NCI-H1930 (cell line): ENCODE measurements at regions not wholly inside any gene's neighbourhood (a gene's known extent, or its start where the extent isn't known, plus 50 kb on each side); places are given as distances from the start of the nearest gene placed in this dataset.
"Not testable (repeated sequence)": the region's sequence is repeated elsewhere in the genome, so short reads cannot be mapped to it uniquely, and the experiment has no call there.

Experiments
- DNase-seq, 2 experiments: peaks; one replicate each; lab custom pipeline; 2025; lab: John Stamatoyannopoulos, UW

DNA sequence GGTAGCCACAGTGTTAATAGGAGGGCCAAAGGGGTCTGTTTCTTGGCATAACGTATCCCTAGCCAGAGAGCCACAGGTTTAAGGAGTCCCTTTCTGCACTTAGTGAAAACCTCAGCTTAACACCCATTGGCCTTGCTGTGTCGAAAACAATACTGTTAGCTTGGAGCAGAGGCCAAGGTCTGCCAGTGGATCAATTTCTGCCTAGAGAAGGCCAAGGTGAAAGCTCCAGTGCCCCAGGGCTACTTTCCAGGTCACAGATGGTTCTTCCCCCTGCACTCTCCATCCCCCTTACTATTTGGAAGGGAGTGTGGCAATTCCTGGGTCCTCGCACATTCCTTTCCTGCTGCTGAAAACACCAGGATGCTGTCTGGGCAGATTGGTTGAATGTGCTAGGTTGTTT lies 74.8 kb upstream of the TNP1 start:
- no peak for DNase-seq

DNA sequence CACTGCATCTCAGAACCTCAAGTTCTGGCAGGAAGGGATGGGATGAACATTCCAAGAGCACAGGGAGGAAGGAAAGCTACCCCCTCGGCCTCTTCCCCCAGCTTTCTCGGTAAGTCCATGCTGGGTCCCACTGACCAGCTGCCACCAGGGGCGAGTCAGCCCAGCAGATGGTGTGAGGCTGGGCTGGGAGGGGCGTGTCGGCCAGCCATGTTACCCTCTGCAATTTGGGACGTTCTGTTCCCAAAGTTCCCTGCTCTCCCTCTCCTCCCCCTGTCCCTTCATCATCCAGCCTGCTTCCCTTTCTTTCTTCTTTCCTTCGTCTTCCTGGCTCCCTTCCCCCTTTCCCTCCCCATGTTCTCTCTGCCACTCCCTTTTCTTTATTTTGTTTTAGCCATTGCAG lies 74.3 kb upstream of the TNP1 start:
- DNase-seq: no peak

DNA sequence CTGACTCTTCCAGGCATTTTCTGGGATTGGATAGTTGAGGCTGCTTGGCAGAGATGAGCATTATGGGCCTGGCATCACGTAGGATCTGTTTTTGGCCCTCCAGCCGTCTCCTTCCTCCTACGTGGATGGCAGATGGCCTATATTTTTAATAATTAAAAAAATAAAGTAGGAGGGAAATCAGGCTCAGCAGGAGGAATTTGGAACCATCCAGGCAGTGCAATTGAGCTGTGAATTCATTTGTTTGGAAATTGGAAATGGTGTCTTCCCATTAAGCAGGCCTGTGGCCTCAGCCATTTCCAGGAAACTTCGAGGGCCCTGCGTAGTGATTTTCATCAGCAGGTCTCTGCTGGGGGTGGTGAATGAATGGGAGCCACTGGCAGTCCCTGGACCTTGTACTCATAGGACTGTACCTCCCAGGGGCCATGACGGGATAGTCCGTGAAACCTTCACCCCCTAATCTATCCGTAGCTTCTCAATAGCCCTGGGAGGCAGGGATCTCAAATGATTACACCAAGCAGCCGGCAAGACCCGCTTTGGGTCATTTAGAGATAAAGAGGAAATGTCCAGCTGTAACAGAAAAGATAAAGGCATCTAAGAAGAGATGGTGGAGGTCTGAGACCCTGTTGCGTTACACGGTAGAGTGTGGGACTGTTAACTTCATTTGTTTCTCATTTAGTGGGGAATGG lies 73.1 kb upstream of the TNP1 start:
- no peak for DNase-seq

DNA sequence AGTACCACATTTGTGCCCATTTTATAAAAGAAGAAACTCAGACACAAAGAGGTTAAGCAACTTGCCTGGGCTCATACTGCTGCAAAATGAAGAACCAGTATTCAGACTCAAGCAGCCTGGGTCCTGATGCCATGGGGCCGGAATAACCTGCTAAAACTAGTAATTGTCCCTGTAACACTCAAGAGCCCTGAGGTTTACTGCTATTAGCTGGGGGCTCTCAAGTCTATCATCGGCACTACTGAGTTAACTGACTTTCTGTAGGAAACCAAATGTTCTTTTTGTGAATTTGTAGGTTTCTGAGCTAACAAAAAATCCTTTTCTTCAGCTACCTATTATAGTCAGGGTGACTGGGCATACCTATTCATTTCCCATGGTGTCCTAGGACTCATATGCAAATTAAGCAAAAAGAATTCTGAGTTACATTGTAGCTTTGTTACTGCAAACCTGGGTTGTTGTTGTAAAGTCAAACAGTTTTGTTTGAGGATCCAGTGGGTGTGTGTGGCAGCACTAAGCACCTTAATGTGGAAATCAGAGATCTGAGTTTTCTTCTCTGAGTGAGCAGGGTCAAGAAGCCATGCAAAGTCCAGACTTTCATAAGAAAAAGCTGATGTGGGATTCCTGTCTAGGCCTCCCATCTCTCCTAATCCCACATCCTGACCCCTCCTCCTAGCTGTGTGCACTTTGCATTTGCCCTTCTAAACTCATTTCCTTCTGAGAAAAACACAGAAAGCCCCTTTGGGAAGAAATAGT lies 72.4 kb upstream of the TNP1 start:
- DNase-seq: no peak

DNA sequence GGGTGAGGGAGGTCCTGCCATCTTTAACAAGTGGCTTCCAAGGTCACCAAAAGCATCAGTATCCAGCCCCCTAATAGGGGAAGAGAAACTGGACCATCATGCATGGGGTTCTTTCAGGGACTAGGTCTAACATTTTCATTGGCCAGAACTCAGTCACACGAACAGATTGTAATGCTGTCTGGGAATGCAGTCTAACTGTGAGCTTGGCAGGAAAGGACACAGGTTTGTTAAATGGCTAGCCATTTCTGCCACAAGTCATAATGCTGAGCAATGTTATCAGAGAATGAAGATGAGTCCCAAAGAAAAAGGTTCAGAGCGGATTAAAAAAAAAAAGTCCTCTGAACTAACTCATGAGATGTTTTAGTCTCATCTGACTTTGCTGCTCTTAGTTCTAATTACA lies 70.9 kb upstream of the TNP1 start:
- no peak for DNase-seq

DNA sequence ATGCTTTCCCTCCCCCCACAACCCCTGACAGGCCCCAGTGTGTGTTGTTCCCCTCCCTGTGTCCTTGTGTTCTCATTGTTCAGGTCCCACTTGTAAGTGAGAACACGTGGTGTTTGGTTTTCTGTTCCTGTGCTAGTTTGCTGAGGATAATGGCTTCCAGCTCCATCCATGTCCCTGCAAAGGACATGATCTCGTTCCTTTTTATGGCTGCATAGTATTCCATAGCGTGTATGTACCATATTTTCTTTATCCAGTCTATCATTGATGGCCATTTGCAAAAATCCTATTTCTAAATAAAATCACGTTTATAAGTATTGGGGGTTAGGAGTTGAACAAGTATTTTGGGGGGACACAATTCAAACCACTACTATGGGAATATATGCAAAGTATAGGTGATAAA lies 69.5 kb upstream of the TNP1 start:
- DNase-seq: not testable (repeated sequence)

DNA sequence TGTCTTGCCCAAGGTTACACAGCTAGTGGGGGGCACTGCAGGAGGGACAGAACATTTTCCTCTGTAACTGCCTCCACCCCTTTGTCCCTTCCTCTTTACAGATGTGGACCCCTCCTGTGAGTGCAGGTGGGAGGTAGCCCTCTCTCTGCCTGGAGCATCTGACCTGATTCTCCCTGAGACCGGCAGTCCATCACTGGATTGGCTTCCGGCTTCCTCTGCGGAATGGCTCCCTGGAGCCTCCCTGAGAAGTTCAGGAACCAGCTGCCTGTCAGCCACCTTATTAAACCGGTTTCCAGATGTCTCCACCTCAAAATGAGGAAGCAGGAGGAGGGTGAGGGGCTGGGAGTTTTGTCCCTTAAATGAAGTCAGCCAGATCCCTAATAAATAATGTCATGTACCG lies 67.3 kb upstream of the TNP1 start:
- DNase-seq: no peak

DNA sequence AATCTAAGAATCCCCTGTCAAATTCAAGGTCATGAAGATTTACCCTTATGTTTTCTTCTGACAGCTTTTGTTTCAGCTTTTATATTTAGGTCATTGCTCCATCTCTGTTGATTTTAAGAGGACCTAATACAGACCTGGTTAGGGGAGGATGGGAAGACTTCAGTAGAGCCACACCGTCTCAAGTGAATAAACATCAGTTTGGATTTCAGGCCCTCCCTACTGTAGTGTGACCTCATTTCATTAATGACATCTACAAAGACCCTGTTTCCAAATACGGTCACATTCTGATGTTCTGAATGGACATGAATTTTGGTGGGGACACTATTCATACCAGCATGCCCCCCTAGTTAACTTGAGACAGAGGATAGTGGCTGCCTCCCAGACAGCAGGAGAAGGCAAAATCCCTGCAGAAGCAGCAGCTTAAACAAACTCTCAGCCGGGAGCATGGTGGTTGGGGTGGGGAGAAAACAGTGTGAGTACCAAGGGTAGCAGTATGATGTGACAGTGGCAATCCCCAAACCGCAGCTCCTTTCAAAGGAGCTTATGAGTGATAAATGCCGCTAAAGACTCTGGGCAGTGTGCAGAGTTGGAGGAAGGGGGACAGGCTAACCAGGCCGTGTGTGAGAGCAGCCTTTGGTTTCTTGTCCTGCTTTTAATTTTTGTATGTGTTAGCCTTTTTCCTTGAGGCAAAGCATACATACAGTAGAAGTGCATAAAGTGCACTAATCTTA lies 65.9 kb upstream of the TNP1 start:
- no peak for DNase-seq

DNA sequence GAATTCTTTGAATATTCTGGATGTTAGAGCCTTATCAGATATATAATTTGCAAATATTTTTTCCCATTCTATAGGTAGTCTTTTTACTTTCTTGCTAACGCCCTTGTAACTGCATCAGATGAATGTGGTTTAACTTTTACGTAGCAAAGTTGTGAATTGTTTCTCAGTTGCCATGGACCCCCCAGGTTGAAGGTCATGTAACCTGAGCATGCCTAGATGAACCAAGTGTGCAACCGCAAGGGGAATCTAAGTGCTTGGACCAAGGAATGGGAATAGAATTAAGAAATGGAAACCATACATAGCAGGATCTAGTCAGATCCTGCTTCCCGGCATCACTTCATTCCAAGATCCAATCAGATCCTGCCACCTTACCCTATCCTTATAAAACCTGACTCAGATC lies 65.1 kb upstream of the TNP1 start:
- no peak for DNase-seq

DNA sequence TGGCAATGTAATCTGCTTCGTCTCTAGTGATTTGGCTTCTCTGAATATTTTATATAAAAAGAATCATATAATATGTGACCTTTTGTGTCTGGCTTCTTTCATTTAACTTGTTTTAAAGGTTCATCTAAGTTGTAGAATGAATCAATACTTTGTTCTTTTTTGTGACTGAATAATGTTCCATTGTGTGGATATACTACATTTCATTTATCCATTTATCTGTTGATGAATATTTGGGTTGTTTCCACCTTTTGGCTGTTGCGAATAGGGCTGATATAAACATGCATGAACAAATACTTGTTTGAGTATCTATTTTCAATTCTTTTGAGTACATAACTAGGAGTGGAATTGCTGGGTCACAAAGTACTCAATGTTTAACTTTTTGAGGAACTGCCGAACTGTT lies 63.8 kb upstream of the TNP1 start:
- no peak for DNase-seq

DNA sequence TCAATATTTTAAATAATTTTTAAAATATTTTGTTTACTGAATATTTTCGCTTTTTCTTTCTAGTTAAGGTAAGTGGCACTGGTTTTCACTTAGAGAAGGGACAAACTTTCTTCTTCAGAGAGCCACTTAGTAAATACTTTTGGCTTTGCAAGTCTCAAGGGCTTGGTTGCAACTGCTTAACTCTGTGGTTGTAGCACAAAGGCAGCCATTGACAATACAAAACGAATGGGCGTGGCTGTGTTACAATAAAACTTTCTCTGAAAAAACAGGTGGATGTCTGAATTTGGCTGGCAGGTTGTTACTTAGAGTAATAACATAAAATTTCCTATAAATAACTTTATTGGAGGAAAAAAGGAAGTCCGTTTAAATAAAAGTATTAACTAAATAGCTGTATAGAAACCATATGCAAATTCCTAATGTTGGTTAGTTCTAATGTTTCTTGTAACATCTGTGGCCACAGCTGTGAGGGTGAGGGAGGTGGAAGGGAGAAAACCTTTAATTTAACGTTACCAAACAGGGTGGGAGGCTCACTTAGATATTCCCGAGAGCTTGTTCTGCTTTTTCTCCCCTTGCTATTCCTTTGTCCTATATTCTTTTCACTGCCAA lies 62.4 kb upstream of the TNP1 start:
- no peak for DNase-seq

DNA sequence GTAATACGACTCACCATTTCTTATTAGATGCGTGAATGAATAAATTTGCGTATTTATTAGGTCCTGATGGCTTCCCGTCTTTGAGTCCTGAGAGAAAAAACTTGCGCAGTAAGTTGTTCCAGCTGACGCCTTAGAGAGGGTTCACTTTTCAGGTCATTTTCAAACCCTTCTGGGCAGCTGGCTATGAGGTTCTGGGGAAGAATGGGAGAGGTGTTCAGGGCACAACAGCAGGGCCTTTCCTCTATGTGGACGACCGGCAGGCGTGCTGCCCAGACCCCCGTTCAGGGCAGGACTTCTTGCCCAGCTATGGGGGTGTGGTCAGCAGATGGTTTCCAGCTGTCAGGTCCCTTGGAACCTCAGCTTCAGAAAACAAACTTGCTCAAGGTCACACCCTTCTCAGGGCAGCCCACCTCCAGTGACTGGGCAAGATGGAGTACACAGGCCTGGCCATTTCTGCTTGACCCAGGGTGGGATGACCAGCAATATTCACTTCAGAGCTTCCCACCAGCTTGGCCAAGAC lies 61.1 kb upstream of the TNP1 start:
- no peak for DNase-seq

DNA sequence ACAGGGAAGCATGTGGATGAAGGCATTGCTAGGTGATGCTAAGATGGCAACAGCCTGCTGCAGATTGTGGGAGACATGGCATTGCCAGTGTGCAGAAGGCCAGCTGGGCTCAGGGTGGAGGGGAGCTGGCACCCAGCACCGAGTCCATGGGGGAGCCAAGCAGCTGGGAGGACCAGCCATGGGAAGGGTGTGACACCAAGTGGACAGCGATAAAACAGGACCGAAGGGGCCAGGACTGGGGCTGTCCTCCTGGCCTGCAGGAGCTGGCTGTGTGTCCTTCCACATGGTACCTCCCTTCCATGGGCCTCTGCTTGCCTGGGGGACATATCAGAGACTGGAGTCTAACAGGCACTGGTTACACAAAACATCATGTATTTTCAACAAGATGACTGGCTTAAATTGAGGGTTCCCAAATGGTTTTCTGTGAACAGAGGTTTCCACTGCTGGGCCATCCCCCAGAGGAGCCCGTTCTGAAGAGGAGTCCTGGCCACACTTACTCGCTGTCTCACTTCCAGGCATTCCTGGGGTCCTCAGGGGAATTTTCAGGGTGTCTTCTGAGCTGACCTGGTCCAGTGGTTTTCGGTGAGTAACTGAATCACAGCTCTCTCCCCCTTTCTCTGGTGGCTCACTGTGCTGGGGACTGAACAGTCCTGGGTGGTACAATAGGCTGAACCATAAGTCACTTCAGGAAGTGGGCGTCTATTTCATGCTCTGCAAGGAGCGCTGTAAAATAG lies 60.4 kb upstream of the TNP1 start:
- no peak for DNase-seq

DNA sequence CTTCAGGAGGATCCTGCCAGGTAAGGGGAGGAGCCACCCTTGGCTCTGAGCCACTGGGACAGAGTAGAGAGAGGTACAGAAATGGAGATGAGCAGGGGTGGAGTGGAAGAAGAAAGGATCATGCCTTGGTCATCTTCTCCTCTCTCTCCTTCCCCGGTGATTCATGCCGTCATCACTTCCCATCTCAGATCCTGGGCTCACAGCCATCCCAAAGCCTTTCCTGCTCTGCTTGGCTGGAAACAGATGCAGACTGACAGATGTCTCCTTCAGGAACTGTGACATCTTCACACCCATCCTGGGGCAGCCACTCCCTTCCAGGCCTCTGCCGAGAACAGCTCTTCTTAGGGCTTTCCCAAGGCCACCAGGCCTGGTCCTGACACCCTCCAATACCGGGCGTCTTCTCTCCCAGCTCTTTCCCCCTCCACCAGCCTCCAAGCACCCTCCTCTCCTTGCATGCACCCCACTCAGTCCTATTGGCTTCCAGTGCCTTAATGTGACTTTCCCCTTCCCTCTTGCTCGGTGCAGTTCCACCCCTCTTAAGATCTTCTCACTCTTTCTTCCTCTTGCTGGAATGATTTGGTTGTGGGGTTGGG lies 58.3 kb upstream of the TNP1 start:
- no peak for DNase-seq

DNA sequence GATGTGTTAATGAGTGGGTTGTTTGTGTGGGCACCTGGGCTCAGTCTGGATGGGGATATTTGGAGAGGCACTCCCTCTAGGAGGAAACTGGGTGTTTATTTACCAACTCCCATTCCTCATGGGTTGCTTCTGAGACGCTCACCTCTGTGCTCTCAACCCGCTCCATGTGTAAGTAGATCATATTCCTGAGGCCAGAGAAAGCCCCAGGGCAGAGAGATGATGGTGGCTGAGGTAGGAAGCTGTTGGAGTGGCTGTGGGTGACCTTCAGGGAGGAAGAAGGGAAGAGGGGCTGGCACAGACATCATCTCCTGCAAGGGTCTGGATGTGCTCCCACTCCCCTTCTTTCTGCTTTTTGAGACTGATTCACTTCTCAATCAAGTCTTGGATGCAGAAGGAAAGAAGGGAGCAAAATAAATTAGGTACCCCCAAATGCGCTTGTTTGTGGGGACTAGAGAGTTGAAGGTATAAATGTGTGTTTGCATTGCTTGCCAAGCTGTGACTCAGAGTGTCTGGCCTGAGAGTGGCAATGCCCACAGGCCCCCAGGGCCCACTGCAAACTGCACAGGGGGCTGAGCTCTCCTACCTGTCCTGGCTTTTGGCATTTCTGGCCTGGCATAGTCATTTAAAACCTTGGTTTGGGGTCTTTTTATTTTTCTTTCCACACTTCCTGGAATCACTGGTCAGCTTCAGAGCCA lies 57.2 kb upstream of the TNP1 start:
- DNase-seq: no peak

DNA sequence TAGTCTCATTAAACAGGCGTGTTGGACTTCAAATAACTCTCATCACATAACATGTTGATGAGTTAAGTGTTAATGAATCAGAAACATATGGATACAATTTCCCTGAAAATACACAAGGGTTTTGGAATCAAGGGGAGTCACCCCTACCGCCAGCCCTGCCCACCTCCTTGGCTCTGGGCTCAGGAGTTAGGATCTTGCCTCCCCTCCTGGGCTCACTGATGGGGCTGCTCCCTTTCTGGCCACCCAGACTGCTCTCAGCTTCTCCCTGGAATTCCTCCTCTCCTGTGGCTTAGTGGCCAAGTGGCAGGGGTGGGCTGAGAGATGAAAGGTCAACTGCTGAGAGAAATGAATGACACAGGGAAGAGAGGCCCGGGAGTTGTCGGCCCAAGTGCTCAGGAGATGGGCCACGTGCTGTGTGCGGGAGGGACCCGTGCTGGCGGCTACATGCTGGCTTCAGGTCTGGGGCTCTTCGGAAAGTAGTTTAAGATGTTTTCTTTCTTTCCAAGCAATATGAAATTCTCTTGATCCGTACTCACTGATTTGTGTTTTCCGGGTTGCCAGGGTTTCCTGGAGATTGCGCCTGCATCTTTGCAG lies 55.8 kb upstream of the TNP1 start:
- no peak for DNase-seq

DNA sequence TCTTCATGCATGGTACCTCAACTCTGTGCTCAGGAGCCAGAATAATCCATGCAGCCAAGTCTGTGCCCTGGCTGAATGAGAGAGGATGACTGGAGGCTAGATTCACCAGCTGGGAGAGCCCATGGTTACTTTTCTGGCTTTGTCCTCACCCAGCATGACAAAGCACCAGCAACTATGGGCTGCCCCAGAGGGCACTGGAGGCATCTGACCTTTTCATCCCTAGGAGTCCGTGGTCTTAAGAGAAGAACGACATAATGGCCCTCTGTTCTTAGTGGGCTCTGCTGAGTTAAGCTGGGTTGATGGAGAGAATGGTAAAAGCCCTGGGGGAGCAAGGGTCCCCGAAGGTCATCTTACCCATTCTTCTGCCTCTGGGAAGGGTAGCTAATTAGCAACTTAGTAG lies 54.6 kb upstream of the TNP1 start:
- DNase-seq: no peak

DNA sequence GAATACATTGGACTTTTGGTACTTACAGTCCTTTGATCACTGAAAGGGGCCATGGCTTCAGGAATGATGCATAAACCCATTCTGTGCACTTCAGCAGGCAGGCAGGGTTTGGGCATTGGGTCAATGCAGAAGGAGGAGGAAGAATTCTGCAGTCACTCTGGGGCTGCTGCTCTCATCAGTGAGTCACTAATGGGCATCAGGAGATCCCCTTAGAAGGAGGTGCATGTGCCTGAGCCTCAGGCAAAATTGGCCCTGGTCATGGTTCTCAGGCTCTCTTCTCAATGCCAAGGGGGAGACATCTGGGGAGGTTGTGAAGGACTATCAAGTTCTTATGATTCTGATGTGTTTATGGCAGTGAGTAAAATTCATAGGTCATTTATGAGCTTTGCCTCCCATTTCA lies 52.0 kb upstream of the TNP1 start:
- no peak for DNase-seq

DNA sequence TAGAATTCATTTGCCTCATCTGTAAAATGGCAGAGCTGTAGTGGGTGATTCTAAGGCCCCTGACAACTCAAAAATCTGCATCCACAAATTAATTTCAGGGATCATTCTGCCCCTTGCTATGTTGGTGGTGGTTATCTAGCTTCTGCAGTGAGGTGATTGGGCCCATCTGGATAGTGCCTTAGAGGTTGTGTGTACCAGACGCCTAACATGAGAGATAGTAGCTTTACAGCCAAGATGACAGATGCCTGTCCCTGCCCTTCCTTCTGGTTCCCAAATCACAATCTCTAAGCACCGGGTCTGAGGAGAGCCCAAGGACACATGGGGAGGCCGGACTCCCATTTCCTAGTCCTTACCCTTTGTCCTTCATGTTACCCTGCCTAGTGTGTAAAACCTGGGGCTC lies 51.1 kb upstream of the TNP1 start:
- no peak for DNase-seq

DNA sequence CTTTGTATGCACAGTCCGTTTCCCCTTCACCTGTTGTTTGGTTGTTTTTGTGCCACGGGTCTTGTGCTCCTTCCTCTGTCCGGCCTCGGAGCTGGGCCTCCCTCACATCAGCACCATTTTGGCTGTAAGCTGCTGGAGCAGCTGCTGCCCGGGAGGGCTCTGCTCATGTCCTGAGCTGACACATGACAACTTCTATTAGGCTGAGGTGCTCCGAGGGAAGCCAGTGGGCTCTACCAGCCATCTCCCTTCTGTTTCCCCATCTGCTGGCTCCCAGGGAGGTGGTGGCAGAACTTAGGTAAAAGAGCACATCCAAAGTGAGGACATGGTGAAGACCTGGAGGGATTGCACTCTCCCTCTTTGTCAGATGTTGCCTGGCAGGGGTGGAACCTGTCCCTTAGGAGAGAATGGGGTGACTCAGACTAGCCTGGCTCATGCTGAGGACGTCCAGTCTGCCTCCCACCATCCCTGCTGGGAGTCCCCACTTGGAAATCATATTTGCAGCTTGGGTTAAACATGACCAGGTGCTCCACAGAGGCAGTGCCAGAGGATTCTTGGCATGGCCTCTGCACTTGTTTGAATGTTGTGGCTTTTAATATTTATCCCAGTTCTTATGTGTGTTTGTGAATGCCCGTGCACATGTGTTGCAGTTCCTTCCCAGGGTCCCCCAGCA lies 49.8 kb upstream of the TNP1 start:
- no peak for DNase-seq
